SK-N-SH (cell line): ENCODE measurements at regions not wholly inside any gene's neighbourhood (a gene's known extent, or its start where the extent isn't known, plus 50 kb on each side); places are given as distances from the start of the nearest gene placed in this dataset.

Experiments used
- CTCF ChIA-PET: fragments of 300-600, 350-600 bp; formaldehyde crosslinking; extraction: SDS; loops from one replicate; lab custom pipeline; 2021; lab: Yijun Ruan, JAX
- POLR2A ChIA-PET: fragments of 350-600 bp; sonication (Branson Sonifier 250); formaldehyde crosslinking; extraction: SDS; loops from one replicate; lab custom pipeline; 2020; ENCODE audit warnings: antibody characterized with exemption, inconsistent platforms; lab: Yijun Ruan, JAX
- DNase-seq: peaks from one replicate; pipeline ENCODE4 v3.0.0; 2012
- H2AFZ ChIP-seq: fragments of 200-600 bp; sonication (generic); 2 replicates; pipeline ENCODE4 v1.8.1; 2016; ENCODE audit warnings: antibody characterized with exemption, mild to moderate bottlenecking, low read depth
- H3F3A ChIP-seq: fragments of 200-600 bp; sonication (generic); replicated peaks from 2 replicates; pipeline ENCODE3; 2016; ENCODE audit warnings: antibody characterized with exemption, mild to moderate bottlenecking; ENCODE audit not compliant: insufficient read depth
- H3K27ac ChIP-seq, 2 experiments: fragments of 200-500 bp in 1 of 2; fragments of 200-600 bp in 1 of 2; sonication (Bioruptor generic) in 1 of 2; sonication (generic), shearing (Covaris generic) in 1 of 2; 2 replicates each; pipeline versions ENCODE4 v1.5.1 to v1.6.1; 2014 to 2016; ENCODE audit warnings: low read depth in 2 of 2, inconsistent platforms in 1 of 2, low read length in 1 of 2, mild to moderate bottlenecking in 1 of 2, mixed read lengths in 1 of 2
- H3K27me3 ChIP-seq: fragments of 200-600 bp; sonication (generic), shearing (Covaris generic); 2 replicates; pipeline ENCODE4 v1.6.1; 2016; ENCODE audit warnings: mixed run types; ENCODE audit not compliant: insufficient read depth
- H3K36me3 ChIP-seq, 2 experiments: fragments of 200-500 bp in 1 of 2; fragments of 200-600 bp in 1 of 2; sonication (Bioruptor generic) in 1 of 2; sonication (generic) in 1 of 2; replicated peaks in 1 of 2; 2 replicates each; pipeline versions ENCODE3 to v1.5.1; 2014 to 2016; ENCODE audit warnings: low read length in 1 of 2, mild to moderate bottlenecking in 1 of 2; ENCODE audit not compliant: insufficient read depth in 2 of 2, control insufficient read depth in 1 of 2
- H3K4me1 ChIP-seq, 2 experiments: fragments of 200-500 bp in 1 of 2; fragments of 200-600 bp in 1 of 2; sonication (Bioruptor generic) in 1 of 2; sonication (generic), shearing (Covaris generic) in 1 of 2; 2 replicates each; pipeline versions ENCODE4 v1.5.1 to v1.6.1; 2014 to 2016; ENCODE audit warnings: low read depth in 1 of 2, low read length in 1 of 2, mixed run types in 1 of 2; ENCODE audit not compliant: insufficient read depth in 2 of 2, control insufficient read depth in 1 of 2
- H3K4me2 ChIP-seq: fragments of 200-600 bp; sonication (generic), shearing (Covaris generic); 2 replicates; pipeline ENCODE4 v1.6.1; 2017; ENCODE audit warnings: mixed run types
- H3K4me3 ChIP-seq, 2 experiments: fragments of 200-500 bp in 1 of 2; fragments of 200-600 bp in 1 of 2; sonication (Bioruptor generic) in 1 of 2; sonication (generic), shearing (Covaris generic) in 1 of 2; 2 replicates each; pipeline versions ENCODE4 v1.5.1 to v1.8.1; 2014 to 2016; ENCODE audit warnings: low read depth in 2 of 2, inconsistent platforms in 1 of 2, low read length in 1 of 2, mild to moderate bottlenecking in 1 of 2, mixed read lengths in 1 of 2, moderate library complexity in 1 of 2
- H3K79me2 ChIP-seq: fragments of 200-600 bp; sonication (generic); 2 replicates; pipeline ENCODE4 v1.8.1; 2017; ENCODE audit warnings: mild to moderate bottlenecking; ENCODE audit not compliant: insufficient read depth
- H3K9ac ChIP-seq: fragments of 200-600 bp; sonication (generic); 2 replicates; pipeline ENCODE4 v1.6.1; 2017; ENCODE audit warnings: mixed run types
- H3K9me2 ChIP-seq: fragments of 200-600 bp; sonication (generic); 2 replicates; pipeline ENCODE4 v1.6.1; 2017; ENCODE audit warnings: mixed run types
- H3K9me3 ChIP-seq: fragments of 200-600 bp; sonication (generic); 2 replicates; pipeline ENCODE4 v1.6.1; 2017; ENCODE audit warnings: mixed run types, mild to moderate bottlenecking, moderate library complexity
- H4K20me1 ChIP-seq: fragments of 200-600 bp; sonication (generic); 2 replicates; pipeline ENCODE4 v1.6.1; 2017; ENCODE audit warnings: mild to moderate bottlenecking, mixed run types; ENCODE audit not compliant: insufficient read depth
- CHD2 ChIP-seq: fragments of 150-350 bp; IDR thresholded peaks from 2 replicates; pipeline ENCODE4 v1.6.1; 2018; ENCODE audit warnings: low read length; ENCODE audit not compliant: partially characterized antibody
- GABPA ChIP-seq: IDR thresholded peaks from 2 replicates; pipeline ENCODE4 v1.4.0; 2012; ENCODE audit warnings: low read depth, mild to moderate bottlenecking
- NFIC ChIP-seq: IDR thresholded peaks from 2 replicates; pipeline ENCODE4 v1.4.0; 2012; ENCODE audit warnings: borderline replicate concordance
- NRF1 ChIP-seq: IDR thresholded peaks from 2 replicates; pipeline ENCODE4 v1.6.1; 2012; ENCODE audit warnings: low read depth, mild to moderate bottlenecking, low read length
- POLR2AphosphoS5 ChIP-seq: IDR thresholded peaks from 2 replicates; pipeline ENCODE4 v1.6.1; 2012; ENCODE audit warnings: low read depth, low read length
- RAD21 ChIP-seq: IDR thresholded peaks from 2 replicates; pipeline ENCODE4 v1.6.1; 2012; ENCODE audit warnings: mild to moderate bottlenecking, low read length
- RCOR1 ChIP-seq: fragments of 150-350 bp; IDR thresholded peaks from 2 replicates; pipeline ENCODE4 v1.6.1; 2017; ENCODE audit warnings: antibody characterized with exemption, low read length
- RFX5 ChIP-seq: IDR thresholded peaks from 2 replicates; pipeline ENCODE4 v1.6.1; 2012; ENCODE audit warnings: mild to moderate bottlenecking, improper control_type of control experiment, low read length
- TAF1 ChIP-seq: IDR thresholded peaks from 2 replicates; pipeline ENCODE4 v1.6.1; 2012; ENCODE audit warnings: low read depth, mild to moderate bottlenecking, low read length, moderate library complexity, borderline replicate concordance
- TEAD4 ChIP-seq: IDR thresholded peaks from 2 replicates; pipeline ENCODE4 v1.4.0; 2012; ENCODE audit warnings: mild to moderate bottlenecking, borderline replicate concordance; ENCODE audit not compliant: insufficient read depth
- YY1 ChIP-seq: IDR thresholded peaks from 2 replicates; pipeline ENCODE4 v1.4.0; 2012; ENCODE audit warnings: low read depth, mild to moderate bottlenecking
- WGBS: methylation state at CpG from one replicate; pipeline ENCODE4 v1.1.6; 2017; ENCODE audit warnings: low lambda C conversion rate; 5-methylcytosine and 5-hydroxymethylcytosine counted together
- TF ChIP-seq, protein P1 (sequence below): IDR thresholded peaks from 2 replicates; pipeline ENCODE4 v1.4.0; 2012; ENCODE audit warnings: low read depth, borderline replicate concordance

DNA sequence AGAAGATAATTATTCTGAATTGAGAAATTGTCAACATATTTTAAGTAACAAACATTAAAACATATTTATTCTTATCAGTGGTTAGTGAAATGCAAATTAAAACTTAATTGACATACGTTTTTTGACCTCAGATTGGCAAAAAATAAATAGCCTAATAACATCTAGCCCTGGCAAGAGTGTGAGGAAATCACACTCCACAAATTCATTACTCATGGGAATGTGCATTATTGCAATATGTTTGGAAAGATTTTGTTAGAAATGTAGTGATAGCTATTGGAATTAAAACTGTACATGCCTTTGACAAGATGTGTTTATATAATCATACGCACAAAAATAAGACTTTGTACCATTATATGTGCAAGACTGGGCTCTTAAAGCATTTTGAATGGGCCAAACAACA is 168.6 kb downstream of the KITLG start:
- no peak for TF ChIP-seq NRF1
- no peak for TF ChIP-seq RFX5
- no peak for TF ChIP-seq GABPA
- TF ChIP-seq TEAD4: no peak
- no peak for TF ChIP-seq RCOR1
- H3K27ac ChIP-seq: no peak overlapping the region

GRCh38 chr12:88413646-88414045 is 166.6 kb downstream of the KITLG start:
- peaks cover 79% of the 10 kb centered on the region for H3K79me2 ChIP-seq
- no peaks in the 10 kb centered on the region for H3K27me3 ChIP-seq
- CTCF ChIA-PET: interaction anchor here (0.8 kb wide), 1 partner anchor 49 kb away, joined by 3 read pairs; no protein-coding TSS in a partner anchor
- no peaks in the 10 kb centered on the region for H3K36me3 ChIP-seq
- H3K4me2 ChIP-seq: no peak overlapping the region
- TF ChIP-seq POLR2AphosphoS5 (no peak), RAD21 (no peak), GABPA (no peak), CHD2 (no peak), TAF1 (no peak), YY1 (no peak), NFIC (no peak)
- TF ChIP-seq, protein P1, sequence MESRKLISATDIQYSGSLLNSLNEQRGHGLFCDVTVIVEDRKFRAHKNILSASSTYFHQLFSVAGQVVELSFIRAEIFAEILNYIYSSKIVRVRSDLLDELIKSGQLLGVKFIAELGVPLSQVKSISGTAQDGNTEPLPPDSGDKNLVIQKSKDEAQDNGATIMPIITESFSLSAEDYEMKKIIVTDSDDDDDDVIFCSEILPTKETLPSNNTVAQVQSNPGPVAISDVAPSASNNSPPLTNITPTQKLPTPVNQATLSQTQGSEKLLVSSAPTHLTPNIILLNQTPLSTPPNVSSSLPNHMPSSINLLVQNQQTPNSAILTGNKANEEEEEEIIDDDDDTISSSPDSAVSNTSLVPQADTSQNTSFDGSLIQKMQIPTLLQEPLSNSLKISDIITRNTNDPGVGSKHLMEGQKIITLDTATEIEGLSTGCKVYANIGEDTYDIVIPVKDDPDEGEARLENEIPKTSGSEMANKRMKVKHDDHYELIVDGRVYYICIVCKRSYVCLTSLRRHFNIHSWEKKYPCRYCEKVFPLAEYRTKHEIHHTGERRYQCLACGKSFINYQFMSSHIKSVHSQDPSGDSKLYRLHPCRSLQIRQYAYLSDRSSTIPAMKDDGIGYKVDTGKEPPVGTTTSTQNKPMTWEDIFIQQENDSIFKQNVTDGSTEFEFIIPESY: no peak
- TF ChIP-seq, all 33 proteins: peak for 0
- POLR2A ChIA-PET: no interaction called here
- no peak for DNase-seq
- WGBS: 84% methylated on average over 2 of the region's 2 CpGs
- Histone ChIP-seq H3K27ac (peak overlapping the region in 1 of 2 experiments; percentile 0; a peak in 1 of 4 replicates), H2AFZ (no peak overlapping the region), H3K4me3 (no peak overlapping the region), H3K9ac (no peak overlapping the region), H3F3A (no peaks in the 10 kb centered on the region), H3K4me1 (peaks cover 0 to 5% of the 10 kb centered on the region in 2 experiments; a peak in 2 of 4 replicates), H3K9me2 (no peaks in the 10 kb centered on the region), H4K20me1 (no peaks in the 10 kb centered on the region), H3K9me3 (no peaks in the 10 kb centered on the region)

More for the DNA sequence above, 168.6 kb downstream of the KITLG start:
- H3K9me2 ChIP-seq: no peaks in the 10 kb centered on the region
- H3K4me3 ChIP-seq: no peak overlapping the region
- DNase-seq: no peak
- CTCF ChIA-PET: no interaction called here
- no peak overlapping the region for H3K4me2 ChIP-seq
- H2AFZ ChIP-seq: no peak overlapping the region
- POLR2A ChIA-PET: no interaction called here
- WGBS: 78% methylated on average over 2 of the region's 2 CpGs
- no peak overlapping the region for H3K9ac ChIP-seq
- H3F3A ChIP-seq: peaks cover 4% of the 10 kb centered on the region
- no peaks in the 10 kb centered on the region for H3K9me3 ChIP-seq
- peaks cover 76% of the 10 kb centered on the region for H3K79me2 ChIP-seq
- no peaks in the 10 kb centered on the region for H3K36me3 ChIP-seq
- no peaks in the 10 kb centered on the region for H4K20me1 ChIP-seq
- H3K4me1 ChIP-seq: peaks cover 0 to 5% of the 10 kb centered on the region in 2 experiments; a peak in 1 of 4 replicates
- H3K27me3 ChIP-seq: no peaks in the 10 kb centered on the region
